ENCODE measurements at regions not wholly inside any gene's neighbourhood (a gene's known extent, or its start where the extent isn't known, plus 50 kb on each side); places are given as distances from the start of the nearest gene placed in this dataset.

DNA sequence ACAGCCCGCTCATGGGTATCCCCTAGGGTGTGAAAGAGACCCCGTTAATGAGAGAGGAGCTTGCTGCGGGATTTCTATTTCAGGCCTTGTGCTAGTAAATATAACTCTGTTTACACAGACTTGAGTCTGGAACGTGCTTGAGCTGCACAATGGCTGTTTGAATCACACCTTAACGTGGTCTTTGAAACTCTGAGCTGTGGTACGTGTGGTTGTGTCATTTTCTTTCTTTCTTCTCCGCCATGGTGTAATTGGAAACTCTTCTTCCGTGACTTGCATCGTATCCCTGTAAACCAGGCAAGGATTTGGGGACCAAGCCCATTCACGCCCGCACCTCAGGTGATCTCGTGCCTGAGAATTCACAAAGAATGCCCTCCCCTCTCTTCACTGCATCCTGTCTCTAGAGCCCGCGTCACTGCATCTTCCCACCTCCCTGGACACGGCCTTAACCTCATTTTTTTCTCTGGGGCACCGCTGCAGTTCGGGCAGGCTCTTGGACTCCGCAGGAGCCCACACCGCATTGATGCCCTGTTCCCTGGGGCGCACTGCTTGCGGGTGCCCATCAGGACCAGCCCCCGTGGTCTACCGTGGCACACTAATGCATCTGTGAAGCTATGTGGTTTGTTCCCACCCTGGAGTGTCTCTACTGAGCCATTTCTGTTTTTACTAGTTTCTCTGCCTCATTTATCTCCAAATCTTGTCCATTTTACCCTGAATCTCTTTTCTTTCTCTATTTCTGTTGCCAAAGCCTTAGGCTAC lies 78.4 kb upstream of the PARP11 start:
- TF ChIP-seq, protein P1, sequence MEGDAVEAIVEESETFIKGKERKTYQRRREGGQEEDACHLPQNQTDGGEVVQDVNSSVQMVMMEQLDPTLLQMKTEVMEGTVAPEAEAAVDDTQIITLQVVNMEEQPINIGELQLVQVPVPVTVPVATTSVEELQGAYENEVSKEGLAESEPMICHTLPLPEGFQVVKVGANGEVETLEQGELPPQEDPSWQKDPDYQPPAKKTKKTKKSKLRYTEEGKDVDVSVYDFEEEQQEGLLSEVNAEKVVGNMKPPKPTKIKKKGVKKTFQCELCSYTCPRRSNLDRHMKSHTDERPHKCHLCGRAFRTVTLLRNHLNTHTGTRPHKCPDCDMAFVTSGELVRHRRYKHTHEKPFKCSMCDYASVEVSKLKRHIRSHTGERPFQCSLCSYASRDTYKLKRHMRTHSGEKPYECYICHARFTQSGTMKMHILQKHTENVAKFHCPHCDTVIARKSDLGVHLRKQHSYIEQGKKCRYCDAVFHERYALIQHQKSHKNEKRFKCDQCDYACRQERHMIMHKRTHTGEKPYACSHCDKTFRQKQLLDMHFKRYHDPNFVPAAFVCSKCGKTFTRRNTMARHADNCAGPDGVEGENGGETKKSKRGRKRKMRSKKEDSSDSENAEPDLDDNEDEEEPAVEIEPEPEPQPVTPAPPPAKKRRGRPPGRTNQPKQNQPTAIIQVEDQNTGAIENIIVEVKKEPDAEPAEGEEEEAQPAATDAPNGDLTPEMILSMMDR (conservative IDR thresholded peaks at IDR 0.05 in 1 of 2, IDR thresholded peaks at IDR 0.05 in 1 of 2; ENCODE audit: extremely low read depth in 1 of 2, insufficient read depth in 1 of 2, low read depth in 1 of 2, low read length in 2 of 2): no peak
- no peak for TF ChIP-seq EZH2 (IDR thresholded peaks at IDR 0.05; ENCODE audit: borderline replicate concordance, low read length)
